ENCODE measurements at regions not wholly inside any gene's neighbourhood (a gene's known extent, or its start where the extent isn't known, plus 50 kb on each side); places are given as distances from the start of the nearest gene placed in this dataset.

DNA sequence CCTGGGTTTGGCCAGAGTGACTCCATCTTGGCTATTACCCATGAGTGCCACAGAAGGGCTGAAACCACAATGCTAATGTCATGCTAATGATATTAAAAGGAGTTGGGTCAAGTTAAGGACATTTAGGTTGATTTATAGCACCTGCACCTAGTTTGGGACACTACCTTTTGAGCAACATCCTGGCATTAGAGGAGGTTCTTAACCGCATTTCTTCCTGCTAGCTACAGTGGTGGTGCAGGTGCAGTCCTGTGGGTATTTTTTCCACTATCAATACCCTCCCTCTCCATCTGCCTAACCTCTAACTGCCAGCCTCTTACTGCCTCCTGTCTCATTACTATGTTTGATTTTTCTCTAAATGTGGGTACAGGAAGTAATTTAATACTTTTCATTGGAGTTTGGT lies 1276.1 kb downstream of the FSTL5 start:
- TF ChIP-seq, protein P1, sequence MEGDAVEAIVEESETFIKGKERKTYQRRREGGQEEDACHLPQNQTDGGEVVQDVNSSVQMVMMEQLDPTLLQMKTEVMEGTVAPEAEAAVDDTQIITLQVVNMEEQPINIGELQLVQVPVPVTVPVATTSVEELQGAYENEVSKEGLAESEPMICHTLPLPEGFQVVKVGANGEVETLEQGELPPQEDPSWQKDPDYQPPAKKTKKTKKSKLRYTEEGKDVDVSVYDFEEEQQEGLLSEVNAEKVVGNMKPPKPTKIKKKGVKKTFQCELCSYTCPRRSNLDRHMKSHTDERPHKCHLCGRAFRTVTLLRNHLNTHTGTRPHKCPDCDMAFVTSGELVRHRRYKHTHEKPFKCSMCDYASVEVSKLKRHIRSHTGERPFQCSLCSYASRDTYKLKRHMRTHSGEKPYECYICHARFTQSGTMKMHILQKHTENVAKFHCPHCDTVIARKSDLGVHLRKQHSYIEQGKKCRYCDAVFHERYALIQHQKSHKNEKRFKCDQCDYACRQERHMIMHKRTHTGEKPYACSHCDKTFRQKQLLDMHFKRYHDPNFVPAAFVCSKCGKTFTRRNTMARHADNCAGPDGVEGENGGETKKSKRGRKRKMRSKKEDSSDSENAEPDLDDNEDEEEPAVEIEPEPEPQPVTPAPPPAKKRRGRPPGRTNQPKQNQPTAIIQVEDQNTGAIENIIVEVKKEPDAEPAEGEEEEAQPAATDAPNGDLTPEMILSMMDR (conservative IDR thresholded peaks at IDR 0.05): no peak
- no peak overlapping the region for H3K27ac ChIP-seq

GRCh38 chr4:160894128-160894527 lies 1269.7 kb downstream of the FSTL5 start:
- H3K27ac ChIP-seq: no peak overlapping the region
- TF ChIP-seq, protein P1 (conservative IDR thresholded peaks at IDR 0.05): no peak

DNA sequence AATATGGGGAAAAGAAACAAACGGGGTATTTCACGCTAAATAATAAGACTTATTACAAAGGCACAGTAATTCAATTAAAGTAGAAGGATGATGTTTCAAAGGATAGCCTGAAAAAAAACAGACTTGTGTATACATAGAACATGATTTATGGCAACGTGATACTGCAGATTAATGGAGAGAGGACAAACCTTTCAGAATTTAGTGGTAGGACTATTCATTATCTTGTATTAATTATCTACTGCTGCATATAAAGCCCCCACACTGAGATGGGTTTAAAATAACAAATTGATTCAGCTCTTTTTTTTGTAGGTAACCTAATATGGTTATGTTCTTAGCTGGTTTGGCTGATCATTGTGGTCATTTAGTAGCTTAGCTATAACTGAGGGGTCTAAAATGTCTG lies 1269.0 kb downstream of the FSTL5 start:
- no peak overlapping the region for H3K27ac ChIP-seq
- TF ChIP-seq, protein P1 (conservative IDR thresholded peaks at IDR 0.05): no peak

DNA sequence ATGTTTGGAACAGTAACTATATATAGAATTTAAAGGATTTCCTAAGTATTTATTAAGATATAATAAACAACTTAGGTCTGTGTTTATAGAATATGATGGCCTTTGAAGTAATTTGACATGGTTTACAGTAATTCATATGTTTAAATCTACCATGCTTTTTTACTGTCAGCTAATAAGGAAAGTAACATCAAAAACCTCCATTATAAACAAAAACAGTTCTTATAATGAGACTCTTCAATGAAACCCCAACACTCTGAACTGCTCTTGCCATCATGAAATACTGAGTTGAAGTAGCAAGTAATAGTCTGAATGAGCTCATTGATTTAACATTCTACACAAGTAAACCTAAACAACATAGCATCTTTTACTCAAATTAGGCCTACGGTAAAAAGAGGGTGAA lies 1236.5 kb downstream of the FSTL5 start:
- TF ChIP-seq, protein P1 (conservative IDR thresholded peaks at IDR 0.05): no peak

GRCh38 chr4:160928482-160928881 lies 1235.3 kb downstream of the FSTL5 start:
- no peak overlapping the region for H3K27ac ChIP-seq
- TF ChIP-seq, protein P1 (conservative IDR thresholded peaks at IDR 0.05): no peak

More for the DNA sequence above, 1236.5 kb downstream of the FSTL5 start:
- H3K27ac ChIP-seq: no peak overlapping the region

- no peak overlapping the region for H3K27ac ChIP-seq
- TF ChIP-seq, protein P1 (conservative IDR thresholded peaks at IDR 0.05): no peak
Observed at GRCh38 chr4:160947653-160948052, 1216.1 kb downstream of the FSTL5 start.

DNA sequence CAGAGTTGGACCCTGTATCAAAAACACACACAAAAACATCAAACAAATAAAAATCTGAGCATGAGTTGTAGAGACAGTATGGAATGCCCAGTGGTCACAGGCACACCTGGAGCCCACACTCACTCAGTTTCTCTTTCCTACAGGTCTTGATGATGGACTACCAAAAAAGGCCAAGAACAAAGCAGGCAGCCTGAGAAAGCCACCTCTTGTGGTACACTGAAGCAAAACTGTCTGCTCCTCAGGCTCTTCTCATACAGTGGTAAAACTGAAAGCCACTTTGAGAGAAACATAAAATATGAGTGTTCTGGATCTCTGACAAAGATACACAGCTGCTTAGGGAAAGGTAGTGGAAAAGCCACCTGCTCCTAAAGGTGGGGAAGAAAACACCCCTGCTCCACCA lies 1206.9 kb downstream of the FSTL5 start:
- H3K27ac ChIP-seq: no peak overlapping the region
- TF ChIP-seq, protein P1 (conservative IDR thresholded peaks at IDR 0.05): no peak

GRCh38 chr4:160969925-160970324 lies 1193.9 kb downstream of the FSTL5 start:
- H3K27ac ChIP-seq: no peak overlapping the region
- TF ChIP-seq, protein P1 (conservative IDR thresholded peaks at IDR 0.05): no peak
